Mucosa of rectum (tissue), 2 donors: ENCODE measurements at regions not wholly inside any gene's neighbourhood (a gene's known extent, or its start where the extent isn't known, plus 50 kb on each side); places are given as distances from the start of the nearest gene placed in this dataset.
"Not testable (repeated sequence)": the region's sequence is repeated elsewhere in the genome, so short reads cannot be mapped to it uniquely, and the experiment has no call there.

Experiments
- H3K27ac ChIP-seq, 2 donors: one replicate each; pipeline ENCODE4 v1.7.0; 2013; ENCODE audit warnings: inconsistent platforms in 2 of 2, low read depth in 2 of 2, low read length in 2 of 2
- H3K27me3 ChIP-seq, 2 donors: one replicate each; pipeline ENCODE4 v1.7.0; 2013; ENCODE audit warnings: low read length in 2 of 2; ENCODE audit not compliant: control insufficient read depth in 2 of 2, insufficient read depth in 2 of 2
- H3K36me3 ChIP-seq, 2 donors: one replicate each; pipeline ENCODE4 v1.7.0; 2013; ENCODE audit warnings: low read length in 2 of 2; ENCODE audit not compliant: control insufficient read depth in 2 of 2, insufficient read depth in 2 of 2
- H3K4me1 ChIP-seq, 2 donors: one replicate each; pipeline ENCODE4 v1.7.0; 2013; ENCODE audit warnings: low read length in 2 of 2, mild to moderate bottlenecking in 1 of 2; ENCODE audit not compliant: control insufficient read depth in 2 of 2, insufficient read depth in 2 of 2
- H3K4me3 ChIP-seq, 2 donors: one replicate each; pipeline ENCODE4 v1.7.0; 2013; ENCODE audit warnings: low read length in 2 of 2
- H3K9ac ChIP-seq, 2 donors: one replicate each; pipeline ENCODE4 v1.7.0; 2013; ENCODE audit warnings: low read length in 2 of 2, low read depth in 1 of 2, mild to moderate bottlenecking in 1 of 2
- H3K9me3 ChIP-seq, 2 donors: one replicate each; pipeline ENCODE4 v1.7.0; 2013; ENCODE audit warnings: low read length in 2 of 2; ENCODE audit not compliant: control insufficient read depth in 2 of 2
- donor health status: healthy.
- donor health status: Normal muscosa, but diverticular disease.

DNA sequence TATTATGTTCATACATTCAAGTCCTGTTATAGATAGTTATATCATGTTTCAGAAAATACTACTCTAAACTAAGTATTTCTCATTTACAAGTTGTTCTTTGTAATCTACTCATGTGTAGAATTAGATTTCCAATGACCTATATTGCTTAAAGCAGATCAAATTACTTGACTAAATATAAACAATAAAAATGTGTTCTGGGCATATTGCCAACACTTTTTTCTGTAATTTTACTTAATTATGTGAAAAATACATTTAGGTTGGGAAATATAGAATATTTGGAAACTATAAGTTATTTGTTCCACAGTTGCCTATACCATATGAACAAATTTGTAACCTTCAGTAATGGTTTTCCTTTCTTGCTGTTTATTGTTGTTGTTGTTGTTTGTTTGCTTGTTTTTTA is 275.2 kb upstream of the PCDH9 start:
- H3K4me1 ChIP-seq: no peaks in the 10 kb centered on the region
- no peak overlapping the region for H3K4me3 ChIP-seq
- no peak overlapping the region for H3K27ac ChIP-seq
- no peaks in the 10 kb centered on the region for H3K9me3 ChIP-seq
- H3K27me3 ChIP-seq: no peaks in the 10 kb centered on the region
- H3K36me3 ChIP-seq: no peaks in the 10 kb centered on the region
- no peak overlapping the region for H3K9ac ChIP-seq

DNA sequence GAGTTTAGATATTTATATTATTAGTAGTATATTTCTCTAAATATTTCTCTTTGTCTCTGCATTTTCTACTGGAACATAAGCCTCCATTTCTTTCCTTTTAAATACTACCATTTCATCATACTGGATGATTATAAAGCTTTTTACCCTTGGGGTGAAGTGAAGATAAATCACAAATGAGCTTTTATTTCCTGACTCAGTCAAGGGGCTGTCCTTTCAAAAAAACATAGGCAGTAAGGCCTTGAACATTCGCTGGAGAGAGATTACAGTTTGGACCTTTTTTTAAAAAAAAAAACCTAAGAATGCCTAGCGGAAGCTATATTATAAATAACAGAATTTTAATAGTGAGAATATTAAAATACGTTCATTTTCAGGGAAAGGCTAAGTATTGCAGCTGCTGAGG is 268.8 kb upstream of the PCDH9 start:
- Histone ChIP-seq H3K36me3 (no peaks in the 10 kb centered on the region), H3K27me3 (no peaks in the 10 kb centered on the region), H3K4me3 (no peak overlapping the region), H3K9me3 (no peaks in the 10 kb centered on the region), H3K4me1 (no peaks in the 10 kb centered on the region), H3K27ac (no peak overlapping the region), H3K9ac (no peak overlapping the region)

DNA sequence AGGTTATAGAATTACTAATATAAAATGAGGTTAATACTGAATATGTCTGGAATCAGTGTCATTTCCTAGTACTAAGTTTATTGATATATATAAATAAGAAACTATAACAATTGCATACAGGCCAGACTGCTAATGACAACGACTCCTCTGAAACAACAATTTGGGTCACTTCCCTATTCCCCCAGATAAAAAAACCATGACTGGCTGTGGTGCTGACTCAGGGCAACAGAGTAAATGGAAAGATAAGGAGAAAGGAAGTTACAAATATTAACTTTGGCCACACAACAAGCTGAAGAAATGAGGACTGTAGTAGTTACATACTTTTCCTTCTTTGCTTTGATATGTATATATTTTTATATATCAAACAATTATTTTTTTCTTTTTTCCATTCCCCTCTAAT is 263.7 kb upstream of the PCDH9 start:
- no peaks in the 10 kb centered on the region for H3K36me3 ChIP-seq
- no peaks in the 10 kb centered on the region for H3K4me1 ChIP-seq
- no peaks in the 10 kb centered on the region for H3K9me3 ChIP-seq
- H3K27ac ChIP-seq: no peak overlapping the region
- no peaks in the 10 kb centered on the region for H3K27me3 ChIP-seq
- no peak overlapping the region for H3K4me3 ChIP-seq
- no peak overlapping the region for H3K9ac ChIP-seq

DNA sequence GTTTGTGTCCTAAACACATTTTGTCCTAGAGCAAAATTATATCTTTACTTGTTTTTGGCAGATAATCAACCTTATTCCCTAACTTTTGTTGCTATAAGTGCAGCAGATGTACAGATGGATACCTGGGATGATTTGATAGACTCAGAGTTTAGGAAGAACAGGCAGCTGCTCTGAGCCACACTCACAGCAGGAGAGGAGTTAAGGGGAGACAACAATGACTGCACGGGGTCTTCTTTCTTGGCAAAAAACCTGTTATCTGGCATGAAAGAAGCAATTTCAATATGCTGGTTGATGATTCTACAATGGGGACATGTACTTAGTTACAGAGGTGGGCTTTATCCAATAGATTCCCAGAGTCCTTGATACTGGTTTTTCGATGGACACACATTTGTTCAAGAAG is 258.9 kb upstream of the PCDH9 start:
- Histone ChIP-seq H3K4me1 (no peaks in the 10 kb centered on the region), H3K27me3 (no peaks in the 10 kb centered on the region), H3K9me3 (no peaks in the 10 kb centered on the region), H3K4me3 (no peak overlapping the region), H3K9ac (no peak overlapping the region), H3K27ac (no peak overlapping the region), H3K36me3 (no peaks in the 10 kb centered on the region)

DNA sequence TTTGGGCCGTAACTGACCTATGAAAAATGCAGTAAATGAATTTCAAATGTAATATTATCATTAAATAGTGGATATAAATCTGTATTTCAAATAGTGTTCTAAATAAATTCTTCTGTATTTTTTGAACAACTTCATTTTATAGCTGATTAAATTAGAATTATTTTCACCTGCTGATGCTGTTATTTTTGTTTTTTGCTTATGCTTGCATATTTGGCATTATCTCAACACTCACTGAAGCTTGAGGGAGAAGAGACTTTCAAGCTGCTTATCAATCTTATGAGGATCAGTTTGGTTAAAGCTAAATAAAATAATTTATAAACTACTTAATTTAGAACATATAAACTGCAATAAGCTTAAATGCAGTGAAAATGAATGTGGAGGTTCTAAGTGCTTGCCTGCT is 251.3 kb upstream of the PCDH9 start:
- Histone ChIP-seq H3K4me1 (no peaks in the 10 kb centered on the region), H3K27me3 (no peaks in the 10 kb centered on the region), H3K9me3 (no peaks in the 10 kb centered on the region), H3K4me3 (no peak overlapping the region), H3K9ac (no peak overlapping the region), H3K27ac (no peak overlapping the region), H3K36me3 (no peaks in the 10 kb centered on the region)

DNA sequence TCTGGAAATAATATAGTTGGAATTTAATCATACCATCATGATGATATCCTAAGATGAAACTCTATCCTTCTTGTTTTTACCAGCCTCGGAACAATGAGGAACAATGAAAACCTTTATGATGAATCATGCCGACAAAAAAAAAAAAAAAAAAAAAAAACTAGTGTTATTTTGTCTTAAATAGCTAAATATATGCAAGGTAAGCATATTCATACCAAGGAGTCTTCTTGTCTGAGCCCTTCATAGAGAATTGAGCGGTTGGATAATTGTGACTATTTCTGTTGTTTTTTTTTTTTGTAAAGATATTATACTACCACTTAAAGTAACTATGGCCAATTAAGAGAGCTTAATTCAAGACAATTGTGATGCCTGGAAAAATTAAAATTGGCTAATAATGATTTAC is 244.0 kb upstream of the PCDH9 start:
- no peak overlapping the region for H3K9ac ChIP-seq
- H3K4me3 ChIP-seq: no peak overlapping the region
- H3K27me3 ChIP-seq: no peaks in the 10 kb centered on the region
- no peaks in the 10 kb centered on the region for H3K4me1 ChIP-seq
- peaks cover 0 to 2% of the 10 kb centered on the region in 2 donors for H3K9me3 ChIP-seq
- no peak overlapping the region for H3K27ac ChIP-seq
- H3K36me3 ChIP-seq: no peaks in the 10 kb centered on the region

DNA sequence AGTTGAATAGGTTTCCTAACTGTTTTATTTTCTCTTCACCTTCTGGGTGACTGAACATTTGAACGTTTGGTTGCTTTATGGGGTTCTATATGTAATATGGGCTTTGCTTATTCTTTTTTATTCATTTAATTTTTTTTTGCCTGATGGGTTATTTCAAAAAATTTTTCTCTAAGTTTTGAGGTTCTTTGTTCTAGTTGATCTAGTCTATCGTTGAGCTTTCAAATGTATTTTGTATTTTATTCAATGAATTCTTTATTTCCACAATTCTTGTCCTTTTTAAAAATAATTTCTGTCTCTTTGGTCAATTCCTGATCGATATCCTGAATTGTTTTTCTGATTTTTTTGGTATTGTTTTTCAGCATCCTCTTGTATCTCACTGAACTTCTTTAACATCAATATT is 239.5 kb upstream of the PCDH9 start:
- Histone ChIP-seq H3K4me1 (no peaks in the 10 kb centered on the region), H3K9ac (no peak overlapping the region), H3K36me3 (no peaks in the 10 kb centered on the region), H3K27me3 (no peaks in the 10 kb centered on the region), H3K9me3 (peaks cover 0 to 2% of the 10 kb centered on the region in 2 donors), H3K4me3 (no peak overlapping the region), H3K27ac (no peak overlapping the region)

DNA sequence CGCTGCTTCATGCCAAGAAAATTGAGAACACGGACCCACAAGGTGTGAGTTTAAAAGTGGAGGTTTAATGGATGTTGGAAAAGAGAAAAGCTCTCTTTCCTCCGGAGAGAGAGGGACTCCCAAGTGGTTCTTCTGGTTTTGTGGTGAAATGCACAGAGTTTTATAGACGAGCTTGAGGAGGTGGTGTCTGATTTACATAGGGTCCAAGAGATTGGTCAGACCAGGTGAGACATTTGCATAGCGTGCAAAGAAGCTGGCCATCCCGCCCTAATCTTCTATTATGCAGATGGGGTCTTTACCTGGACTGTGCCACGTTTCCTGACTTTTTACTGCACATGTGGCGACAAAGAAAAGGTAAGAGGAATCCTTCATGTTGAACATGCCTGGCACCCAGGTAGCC is 236.4 kb upstream of the PCDH9 start:
- Histone ChIP-seq H3K36me3 (no peaks in the 10 kb centered on the region), H3K27me3 (no peaks in the 10 kb centered on the region), H3K9ac (no peak overlapping the region), H3K9me3 (peaks cover 0 to 2% of the 10 kb centered on the region in 2 donors), H3K4me3 (no peak overlapping the region), H3K27ac (no peak overlapping the region), H3K4me1 (no peaks in the 10 kb centered on the region)

DNA sequence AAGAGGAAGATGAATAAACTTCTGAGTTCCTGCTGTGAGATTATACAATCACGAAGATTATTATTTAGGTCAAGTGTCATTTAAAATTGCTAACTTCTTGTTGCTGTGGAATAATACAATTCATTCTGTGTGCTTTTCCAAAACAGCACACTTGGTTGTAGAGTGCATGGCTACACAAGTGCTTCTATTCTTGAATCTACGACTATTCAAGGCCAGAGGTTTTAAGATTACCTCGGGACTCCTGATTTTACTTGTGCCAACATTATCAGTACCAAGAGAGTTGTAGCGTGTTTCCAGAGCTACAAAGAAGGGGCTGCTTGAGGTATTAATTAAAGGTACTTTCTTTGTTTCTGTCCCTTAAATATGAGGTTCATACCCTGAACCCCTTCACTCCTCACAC is 234.0 kb upstream of the PCDH9 start:
- Histone ChIP-seq H3K27me3 (no peaks in the 10 kb centered on the region), H3K27ac (no peak overlapping the region), H3K4me1 (no peaks in the 10 kb centered on the region), H3K9me3 (no peaks in the 10 kb centered on the region), H3K36me3 (no peaks in the 10 kb centered on the region), H3K4me3 (no peak overlapping the region), H3K9ac (no peak overlapping the region)

DNA sequence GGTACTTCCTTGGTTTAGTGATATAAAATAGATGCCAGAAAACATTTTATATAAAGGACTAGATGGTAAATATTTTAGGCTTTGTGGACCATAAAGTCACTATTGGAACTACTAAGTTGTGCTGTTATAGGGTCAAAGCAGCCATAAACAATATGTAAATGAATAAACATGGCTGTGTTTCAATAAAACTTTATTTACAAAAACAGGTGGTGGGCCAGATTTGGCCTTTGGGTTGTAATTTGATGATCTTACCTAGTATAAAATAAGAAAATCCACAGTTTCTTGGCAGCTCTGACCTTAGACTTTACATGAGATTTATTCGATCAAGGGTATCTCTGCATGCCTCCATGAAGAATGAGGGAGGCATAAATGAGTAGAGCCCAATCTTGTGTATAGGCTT is 232.0 kb upstream of the PCDH9 start:
- H3K4me1 ChIP-seq: no peaks in the 10 kb centered on the region
- H3K9me3 ChIP-seq: no peaks in the 10 kb centered on the region
- H3K27me3 ChIP-seq: no peaks in the 10 kb centered on the region
- no peak overlapping the region for H3K9ac ChIP-seq
- no peaks in the 10 kb centered on the region for H3K36me3 ChIP-seq
- H3K27ac ChIP-seq: no peak overlapping the region
- H3K4me3 ChIP-seq: no peak overlapping the region

DNA sequence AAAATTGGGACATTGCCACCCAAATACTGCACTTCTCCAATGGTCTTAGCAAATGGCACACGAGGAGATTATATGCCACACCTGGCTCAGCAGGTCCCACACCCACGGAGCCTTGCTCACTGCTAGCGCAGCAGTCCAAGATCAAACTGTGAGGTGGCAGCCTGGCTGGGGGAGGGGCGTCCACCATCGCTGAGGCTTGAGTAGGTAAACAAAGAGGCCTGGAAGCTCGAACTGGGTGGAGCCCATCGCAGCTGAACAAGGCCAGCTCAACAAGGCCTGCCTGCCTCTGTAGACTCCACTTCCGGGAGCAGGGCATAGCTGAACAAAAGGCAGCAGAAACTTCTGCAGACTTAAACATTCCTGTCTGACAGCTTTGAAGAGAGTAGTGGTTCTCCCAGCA is 222.4 kb upstream of the PCDH9 start:
- not testable (repeated sequence) for H3K4me3 ChIP-seq, H3K27ac ChIP-seq, H3K4me1 ChIP-seq, H3K36me3 ChIP-seq, H3K9me3 ChIP-seq, H3K27me3 ChIP-seq, H3K9ac ChIP-seq
